VCaP (cell line): ENCODE measurements at regions not wholly inside any gene's neighbourhood (a gene's known extent, or its start where the extent isn't known, plus 50 kb on each side); places are given as distances from the start of the nearest gene placed in this dataset.
"Not testable (repeated sequence)": the region's sequence is repeated elsewhere in the genome, so short reads cannot be mapped to it uniquely, and the experiment has no call there.

Source experiments
- H3K27ac ChIP-seq: fragments of 450-650 bp; 2 replicates; pipeline ENCODE4 v1.5.1; 2017
- TF ChIP-seq, protein P1 (sequence below): fragments of 450-650 bp; conservative IDR thresholded peaks from 2 replicates; pipeline ENCODE4 v1.5.1; 2017; ENCODE audit warnings: mild to moderate bottlenecking, moderate library complexity

DNA sequence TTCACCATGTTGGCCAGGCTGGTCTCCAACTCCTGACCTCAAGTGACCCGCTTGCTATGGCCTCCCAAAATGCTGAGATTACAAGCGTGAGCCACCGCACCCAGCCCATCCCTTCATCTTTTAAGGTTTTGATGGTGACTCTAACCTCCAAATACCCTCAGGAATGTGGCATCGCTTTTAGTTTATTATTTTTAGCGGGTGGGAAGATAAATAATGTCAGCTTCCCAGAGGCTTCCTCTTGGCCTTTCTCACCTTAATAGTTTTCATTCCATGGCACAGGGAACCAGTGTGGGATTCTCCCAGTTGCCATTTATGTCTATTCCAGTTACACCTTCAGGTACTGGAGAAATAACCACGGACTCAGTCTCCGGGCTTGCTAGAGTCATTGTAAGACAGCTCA lies 92.1 kb upstream of the LRRN2 start:
- H3K27ac ChIP-seq = no peak overlapping the region
- TF ChIP-seq, protein P1, sequence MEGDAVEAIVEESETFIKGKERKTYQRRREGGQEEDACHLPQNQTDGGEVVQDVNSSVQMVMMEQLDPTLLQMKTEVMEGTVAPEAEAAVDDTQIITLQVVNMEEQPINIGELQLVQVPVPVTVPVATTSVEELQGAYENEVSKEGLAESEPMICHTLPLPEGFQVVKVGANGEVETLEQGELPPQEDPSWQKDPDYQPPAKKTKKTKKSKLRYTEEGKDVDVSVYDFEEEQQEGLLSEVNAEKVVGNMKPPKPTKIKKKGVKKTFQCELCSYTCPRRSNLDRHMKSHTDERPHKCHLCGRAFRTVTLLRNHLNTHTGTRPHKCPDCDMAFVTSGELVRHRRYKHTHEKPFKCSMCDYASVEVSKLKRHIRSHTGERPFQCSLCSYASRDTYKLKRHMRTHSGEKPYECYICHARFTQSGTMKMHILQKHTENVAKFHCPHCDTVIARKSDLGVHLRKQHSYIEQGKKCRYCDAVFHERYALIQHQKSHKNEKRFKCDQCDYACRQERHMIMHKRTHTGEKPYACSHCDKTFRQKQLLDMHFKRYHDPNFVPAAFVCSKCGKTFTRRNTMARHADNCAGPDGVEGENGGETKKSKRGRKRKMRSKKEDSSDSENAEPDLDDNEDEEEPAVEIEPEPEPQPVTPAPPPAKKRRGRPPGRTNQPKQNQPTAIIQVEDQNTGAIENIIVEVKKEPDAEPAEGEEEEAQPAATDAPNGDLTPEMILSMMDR = no peak

DNA sequence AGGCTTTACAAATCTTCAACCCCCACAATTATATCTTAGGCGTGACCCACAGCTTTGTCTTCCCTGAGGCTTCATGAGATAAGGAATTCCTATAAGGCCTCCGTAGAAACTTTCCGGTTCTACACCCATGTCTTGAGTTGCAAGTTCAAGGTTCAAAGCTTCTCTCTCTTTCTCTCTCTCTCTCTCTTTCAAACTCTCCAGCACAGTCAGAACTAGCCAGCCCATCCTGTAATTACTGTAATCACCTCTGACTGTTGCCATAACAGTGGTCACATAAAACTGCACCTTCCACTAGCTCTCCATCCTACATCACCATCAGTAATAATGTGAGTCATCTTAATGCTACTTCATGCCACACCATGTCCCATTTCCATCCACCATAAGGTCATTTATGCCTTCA lies 90.0 kb upstream of the NFASC start:
- no peak overlapping the region for H3K27ac ChIP-seq
- TF ChIP-seq, protein P1 = no peak

DNA sequence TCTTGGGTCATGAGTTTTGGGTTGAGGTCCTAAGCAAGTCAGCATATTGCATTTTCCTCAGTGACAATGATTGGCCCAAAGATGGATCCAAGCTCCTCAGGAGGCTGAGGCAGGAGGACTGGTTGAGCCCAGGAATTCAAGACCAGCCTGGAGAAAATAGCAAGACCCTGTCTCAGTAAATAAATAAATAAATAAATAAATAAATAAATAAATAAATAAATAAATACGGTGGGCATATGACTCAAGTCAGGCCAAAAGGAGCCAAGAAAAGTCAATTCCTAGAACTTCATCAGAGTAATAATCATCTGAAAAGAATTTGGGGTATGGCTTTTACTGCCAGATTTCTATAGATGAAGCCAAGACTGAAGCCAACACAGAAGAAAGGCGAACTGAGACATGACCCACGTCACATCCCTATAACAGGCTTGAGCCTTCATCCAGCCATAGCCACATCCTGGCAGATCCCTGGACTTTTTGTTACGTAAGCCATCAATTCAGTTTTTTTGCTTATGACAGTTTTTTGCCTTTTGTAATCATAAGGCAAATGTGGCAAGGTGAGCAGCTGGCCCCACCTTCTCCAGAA lies 88.5 kb upstream of the NFASC start:
- TF ChIP-seq, protein P1 = no peak
- no peak overlapping the region for H3K27ac ChIP-seq

DNA sequence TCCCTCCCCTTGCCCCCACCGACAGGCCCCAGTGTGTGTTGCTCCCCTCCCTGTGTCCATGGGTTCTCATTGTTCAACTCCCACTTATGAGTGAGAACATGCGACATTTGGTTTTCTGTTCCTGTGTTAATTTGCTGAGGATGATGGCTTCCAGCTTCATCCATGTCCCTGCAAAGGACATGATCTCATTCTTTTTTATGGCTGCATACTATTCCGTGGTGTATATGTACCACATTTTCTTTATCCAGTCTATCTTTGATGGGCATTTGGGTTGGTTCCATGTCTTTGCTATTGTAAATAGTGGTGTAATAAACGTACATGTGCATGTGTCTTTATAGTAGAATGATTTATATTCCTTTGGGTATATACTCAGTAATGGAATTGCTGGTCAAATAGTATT lies 85.6 kb upstream of the NFASC start:
- not testable (repeated sequence) for H3K27ac ChIP-seq

DNA sequence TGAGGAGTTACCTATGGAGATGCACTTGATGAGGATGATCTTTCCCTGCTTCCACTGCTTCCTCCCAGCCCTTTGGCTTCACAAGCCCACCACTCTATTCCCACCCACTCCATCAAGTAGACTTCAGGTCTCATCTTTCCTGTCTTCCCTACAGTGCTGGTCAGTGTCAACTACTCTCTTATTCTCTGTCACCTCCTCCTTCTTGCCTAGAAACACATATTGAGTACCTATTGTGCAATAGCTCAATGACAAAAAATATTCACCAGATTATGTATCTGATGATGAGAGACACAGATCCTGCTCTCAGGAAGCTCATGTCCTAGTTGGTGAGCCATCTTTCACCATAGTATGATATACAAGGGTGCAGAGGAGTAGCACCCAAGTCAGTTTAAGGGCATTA lies 82.2 kb upstream of the NFASC start:
- TF ChIP-seq, protein P1 = no peak
- H3K27ac ChIP-seq = no peak overlapping the region

DNA sequence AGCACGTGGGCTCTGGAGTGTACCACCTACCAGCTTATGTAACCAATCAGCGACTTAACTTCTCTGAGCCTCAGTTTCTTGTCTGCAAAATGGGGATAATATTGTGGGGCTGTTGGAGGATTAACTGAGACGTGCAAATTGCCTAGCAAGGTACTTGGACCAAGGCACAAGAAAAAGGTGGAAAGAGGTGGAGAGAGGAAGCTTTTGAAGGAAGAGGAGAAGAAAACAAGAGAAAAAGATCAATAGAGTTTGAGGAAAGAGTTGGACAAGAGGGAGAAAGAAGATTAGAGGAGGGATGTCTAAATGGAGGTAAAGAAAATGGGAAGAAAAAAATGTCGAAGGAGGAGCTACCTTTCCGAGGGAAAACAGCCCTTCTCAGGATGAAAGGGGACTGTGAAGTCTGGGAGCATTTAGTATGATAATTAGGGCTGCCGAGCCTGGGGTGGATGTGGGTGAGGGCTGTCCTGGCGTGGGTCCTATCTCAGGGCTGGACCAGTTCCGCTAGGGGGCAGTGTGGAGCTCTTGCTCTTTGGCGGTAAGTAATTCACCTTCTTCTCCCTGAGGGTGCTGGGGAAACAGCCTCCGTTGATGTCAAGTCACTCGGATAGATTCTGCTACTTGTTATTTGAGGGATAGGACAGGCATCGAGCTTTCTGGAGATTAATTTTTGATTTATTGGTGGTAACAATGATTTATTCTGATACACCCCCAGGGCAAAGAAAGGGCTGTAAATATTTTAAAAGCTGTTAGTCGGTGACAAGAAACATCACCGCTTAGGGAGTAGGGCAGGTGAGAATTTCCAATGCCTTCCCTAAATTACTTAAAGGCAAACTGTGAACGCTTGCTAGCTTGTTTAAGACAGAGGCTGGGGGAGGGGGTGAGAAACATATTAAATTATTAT lies 79.0 kb upstream of the NFASC start:
- TF ChIP-seq, protein P1 = peak; percentile 88
- no peak overlapping the region for H3K27ac ChIP-seq

DNA sequence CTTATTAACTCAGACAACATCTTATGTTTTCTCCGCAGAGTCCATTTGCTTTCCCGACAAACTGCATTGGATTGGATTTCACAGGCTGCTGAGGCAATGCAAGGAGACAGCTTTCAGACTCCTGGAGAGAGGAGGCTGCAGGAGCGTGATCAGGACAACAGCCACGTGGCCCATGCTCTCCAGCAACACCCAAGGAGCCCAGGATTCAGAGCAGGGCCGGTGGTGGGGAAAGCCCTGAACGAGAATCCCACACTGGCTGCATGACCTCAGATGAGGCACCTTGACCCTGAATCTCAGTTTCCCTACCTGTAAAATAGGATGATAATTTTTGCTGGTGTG lies 78.3 kb upstream of the NFASC start:
- H3K27ac ChIP-seq = no peak overlapping the region

More for the DNA sequence above, 78.3 kb upstream of the NFASC start:
- TF ChIP-seq, protein P1 = no peak
